Brain microvascular endothelial cell (primary cell): ENCODE measurements at regions not wholly inside any gene's neighbourhood (a gene's known extent, or its start where the extent isn't known, plus 50 kb on each side); places are given as distances from the start of the nearest gene placed in this dataset.
"Not testable (repeated sequence)": the region's sequence is repeated elsewhere in the genome, so short reads cannot be mapped to it uniquely, and the experiment has no call there.

Experiments used
- DNase-seq: peaks from one replicate; pipeline ENCODE4 v3.0.0-alpha.2; 2020
- H3K27ac ChIP-seq: fragments of 250-450 bp; sonication (Bioruptor Pico); 2 replicates; pipeline ENCODE4 v1.5.1; 2020; ENCODE audit warnings: mild to moderate bottlenecking, moderate library complexity
- H3K27me3 ChIP-seq: fragments of 250-450 bp; sonication (Bioruptor Pico); replicated peaks from 2 replicates; pipeline ENCODE4 v1.5.1; 2020; ENCODE audit warnings: mild to moderate bottlenecking
- H3K36me3 ChIP-seq: fragments of 250-450 bp; sonication (Bioruptor Pico); replicated peaks from 2 replicates; pipeline ENCODE4 v1.5.1; 2020; ENCODE audit warnings: mild to moderate bottlenecking
- H3K4me3 ChIP-seq: 2 replicates; pipeline ENCODE4 v1.5.1; 2011; ENCODE audit warnings: low read depth, mild to moderate bottlenecking, control low read depth, low read length, moderate library complexity
- CTCF ChIP-seq: IDR thresholded peaks from 2 replicates; pipeline ENCODE4 v1.5.1; 2011; ENCODE audit warnings: low read depth, mild to moderate bottlenecking, moderate library complexity, low read length, control low read depth, inconsistent platforms; ENCODE audit errors: missing control alignments
- in situ Hi-C: cut with HindIII; loops from 2 replicates; pipeline ENCODE4 v1.10.0; 2017; ENCODE audit warnings: low sequenced_read_pairs, low pct_ligation_motif_present

GRCh38 chr16:9661336-9662017 lies 520.8 kb downstream of the GRIN2A start:
- DNase-seq, result no peak
- no peak overlapping the region for H3K4me3 ChIP-seq
- H3K27ac ChIP-seq, result no peak overlapping the region
- in situ Hi-C loops, result no loop called here
- no peaks in the 10 kb centered on the region for H3K27me3 ChIP-seq
- no peaks in the 10 kb centered on the region for H3K36me3 ChIP-seq
- no peak for TF ChIP-seq CTCF

GRCh38 chr16:9663588-9663987 lies 518.6 kb downstream of the GRIN2A start:
- no peaks in the 10 kb centered on the region for H3K36me3 ChIP-seq
- no peak overlapping the region for H3K4me3 ChIP-seq
- no peaks in the 10 kb centered on the region for H3K27me3 ChIP-seq
- no peak for TF ChIP-seq CTCF
- DNase-seq, result no peak
- in situ Hi-C loops, result no loop called here
- H3K27ac ChIP-seq, result no peak overlapping the region

- H3K36me3 ChIP-seq, result no peaks in the 10 kb centered on the region
- TF ChIP-seq CTCF, result no peak
- DNase-seq, result no peak
- in situ Hi-C loops, result no loop called here
- no peaks in the 10 kb centered on the region for H3K27me3 ChIP-seq
- no peak overlapping the region for H3K27ac ChIP-seq
- H3K4me3 ChIP-seq, result no peak overlapping the region
Observed at GRCh38 chr16:9665851-9666271, 516.4 kb downstream of the GRIN2A start.

GRCh38 chr16:9666834-9667480 lies 515.3 kb downstream of the GRIN2A start:
- no peak overlapping the region for H3K4me3 ChIP-seq
- in situ Hi-C loops, result no loop called here
- no peak overlapping the region for H3K27ac ChIP-seq
- DNase-seq, result no peak
- H3K36me3 ChIP-seq, result no peaks in the 10 kb centered on the region
- TF ChIP-seq CTCF, result no peak
- H3K27me3 ChIP-seq, result no peaks in the 10 kb centered on the region

GRCh38 chr16:9670033-9670432 lies 512.2 kb downstream of the GRIN2A start:
- no peaks in the 10 kb centered on the region for H3K27me3 ChIP-seq
- DNase-seq, result no peak
- no peak for TF ChIP-seq CTCF
- H3K36me3 ChIP-seq, result no peaks in the 10 kb centered on the region
- in situ Hi-C loops, result no loop called here
- H3K4me3 ChIP-seq, result no peak overlapping the region
- H3K27ac ChIP-seq, result no peak overlapping the region

- H3K27me3 ChIP-seq, in situ Hi-C loops, H3K4me3 ChIP-seq, H3K27ac ChIP-seq, H3K36me3 ChIP-seq, DNase-seq: not testable (repeated sequence)
Observed at GRCh38 chr16:9670616-9671015, 511.6 kb downstream of the GRIN2A start.

GRCh38 chr16:9676560-9677300 lies 505.5 kb downstream of the GRIN2A start:
- H3K4me3 ChIP-seq, H3K36me3 ChIP-seq, H3K27me3 ChIP-seq, H3K27ac ChIP-seq, in situ Hi-C loops, DNase-seq: not testable (repeated sequence)
